Erythroblast (primary cell): ENCODE measurements at regions not wholly inside any gene's neighbourhood (a gene's known extent, or its start where the extent isn't known, plus 50 kb on each side); places are given as distances from the start of the nearest gene placed in this dataset.

Source experiments
- GATA1 ChIP-seq: IDR thresholded peaks from 2 replicates; pipeline ENCODE4 v1.6.1; 2011; ENCODE audit warnings: low read depth, mild to moderate bottlenecking, control low read depth, low read length, moderate library complexity
- POLR2A ChIP-seq: IDR thresholded peaks from 2 replicates; pipeline ENCODE4 v1.6.1; 2011; ENCODE audit warnings: mild to moderate bottlenecking, low read length

GRCh38 chr5:174798551-174798951, 74.2 kb downstream of the MSX2 start:
- TF ChIP-seq POLR2A (no peak), GATA1 (no peak)
